Anterior cingulate cortex (tissue), 58 donors: ENCODE measurements at regions not wholly inside any gene's neighbourhood (a gene's known extent, or its start where the extent isn't known, plus 50 kb on each side); places are given as distances from the start of the nearest gene placed in this dataset.

Experiments used
- DNase-seq, 58 donors: peaks; one replicate each; lab custom pipeline; 2025; lab: John Stamatoyannopoulos, UW

- no peak for DNase-seq
These were observed 729.8 kb downstream of the QKI start for GRCh38 chr6:164144316-164144715.

- DNase-seq = no peak
These were observed 727.8 kb downstream of the QKI start for GRCh38 chr6:164142322-164142721.

- no peak for DNase-seq
These were observed 721.1 kb downstream of the QKI start for GRCh38 chr6:164135511-164136132.

- DNase-seq = no peak
These were observed 718.6 kb downstream of the QKI start for GRCh38 chr6:164133095-164133494.

- no peak for DNase-seq
These were observed 716.1 kb downstream of the QKI start for GRCh38 chr6:164130585-164130984.

- peak in 44 of 58 donors; percentile 7 to 79 (median 37) for DNase-seq
These were observed 715.6 kb downstream of the QKI start for GRCh38 chr6:164130151-164130550.

- peak in 1 of 58 donors; percentile 23 for DNase-seq
These were observed 714.7 kb downstream of the QKI start for GRCh38 chr6:164129218-164129617.

GRCh38 chr6:164128101-164128500 lies 713.6 kb downstream of the QKI start:
- no peak for DNase-seq

GRCh38 chr6:164124986-164125385 lies 710.5 kb downstream of the QKI start:
- DNase-seq = no peak

GRCh38 chr6:164124473-164124872 lies 710.0 kb downstream of the QKI start:
- no peak for DNase-seq

- DNase-seq = no peak
These were observed 707.6 kb downstream of the QKI start for GRCh38 chr6:164122109-164122508.

GRCh38 chr6:164121527-164121926 lies 707.0 kb downstream of the QKI start:
- DNase-seq = no peak

- DNase-seq = peak in 10 of 58 donors; percentile 10 to 58 (median 32)
These were observed 700.1 kb downstream of the QKI start for GRCh38 chr6:164114651-164115050.

- DNase-seq = no peak
These were observed 699.5 kb downstream of the QKI start for GRCh38 chr6:164114051-164114450.

- DNase-seq = no peak
These were observed 699.1 kb downstream of the QKI start for GRCh38 chr6:164113637-164114036.

GRCh38 chr6:164109770-164110140 lies 695.2 kb downstream of the QKI start:
- DNase-seq = peak in 2 of 58 donors; percentile 12 to 34

GRCh38 chr6:164108869-164109769 lies 694.6 kb downstream of the QKI start:
- DNase-seq = peak in 15 of 58 donors; percentile 11 to 66 (median 27)

GRCh38 chr6:164108092-164108491 lies 693.6 kb downstream of the QKI start:
- no peak for DNase-seq

- DNase-seq = no peak
These were observed 692.9 kb downstream of the QKI start for GRCh38 chr6:164107297-164107995.

- peak in 33 of 58 donors; percentile 16 to 65 (median 28) for DNase-seq
These were observed 691.8 kb downstream of the QKI start for GRCh38 chr6:164106345-164106769.

GRCh38 chr6:164105705-164106104 lies 691.2 kb downstream of the QKI start:
- no peak for DNase-seq
